ENCODE measurements at regions not wholly inside any gene's neighbourhood (a gene's known extent, or its start where the extent isn't known, plus 50 kb on each side); places are given as distances from the start of the nearest gene placed in this dataset.

GRCh38 chr5:168041583-168041982 is 249.9 kb upstream of the WWC1 start:
- no peak overlapping the region for H3K4me3 ChIP-seq (ENCODE audit: low read depth, low read length)
- no peaks in the 10 kb centered on the region for H3K27me3 Mint-ChIP-seq
- no peak overlapping the region for H3K4me3 Mint-ChIP-seq
- no peaks in the 10 kb centered on the region for H3K36me3 ChIP-seq (ENCODE audit: control insufficient read depth, insufficient read depth, low read length)
- no peaks in the 10 kb centered on the region for H3K4me1 Mint-ChIP-seq
- H3K9me3 ChIP-seq (ENCODE audit: control insufficient read depth in 2 of 2, low read length in 2 of 2), result no peaks in the 10 kb centered on the region
- no peaks in the 10 kb centered on the region for H3K27me3 ChIP-seq (ENCODE audit: control insufficient read depth, insufficient read depth, low read length)
- no peak for DNase-seq
- peaks cover 0 to 6% (median 0%) of the 10 kb centered on the region in 7 donors for H3K9me3 Mint-ChIP-seq
- no peaks in the 10 kb centered on the region for H3K36me3 Mint-ChIP-seq
- H3K4me1 ChIP-seq (ENCODE audit: control insufficient read depth, insufficient read depth, low read length, poor library complexity, severe bottlenecking), result no peaks in the 10 kb centered on the region
- H3K27ac Mint-ChIP-seq, result peak overlapping the region in 1 of 3 donors; percentile 1
- ATAC-seq (ENCODE audit: low read depth in 2 of 2), result no peak
- no peak overlapping the region for H3K27ac ChIP-seq (ENCODE audit: insufficient read depth, low read length, poor library complexity, severe bottlenecking)

GRCh38 chr5:168042284-168043068 is 249.0 kb upstream of the WWC1 start:
- no peak for ATAC-seq (ENCODE audit: low read depth in 2 of 2)
- H3K4me1 Mint-ChIP-seq, result no peaks in the 10 kb centered on the region
- Histone ChIP-seq H3K4me3 (ENCODE audit: low read depth, low read length) (no peak overlapping the region), H3K36me3 (ENCODE audit: control insufficient read depth, insufficient read depth, low read length) (no peaks in the 10 kb centered on the region), H3K27ac (ENCODE audit: insufficient read depth, low read length, poor library complexity, severe bottlenecking) (no peak overlapping the region), H3K27me3 (ENCODE audit: control insufficient read depth, insufficient read depth, low read length) (no peaks in the 10 kb centered on the region), H3K4me1 (ENCODE audit: control insufficient read depth, insufficient read depth, low read length, poor library complexity, severe bottlenecking) (no peaks in the 10 kb centered on the region), H3K9me3 (ENCODE audit: control insufficient read depth in 2 of 2, low read length in 2 of 2) (no peaks in the 10 kb centered on the region)
- H3K4me3 Mint-ChIP-seq, result no peak overlapping the region
- no peak overlapping the region for H3K27ac Mint-ChIP-seq
- no peaks in the 10 kb centered on the region for H3K36me3 Mint-ChIP-seq
- no peaks in the 10 kb centered on the region for H3K27me3 Mint-ChIP-seq
- DNase-seq, result no peak
- peaks cover 0 to 6% (median 0%) of the 10 kb centered on the region in 7 donors for H3K9me3 Mint-ChIP-seq

- H3K27ac Mint-ChIP-seq, result no peak overlapping the region
- Histone ChIP-seq H3K27me3 (ENCODE audit: control insufficient read depth, insufficient read depth, low read length) (no peaks in the 10 kb centered on the region), H3K27ac (ENCODE audit: insufficient read depth, low read length, poor library complexity, severe bottlenecking) (no peak overlapping the region), H3K4me3 (ENCODE audit: low read depth, low read length) (no peak overlapping the region), H3K9me3 (ENCODE audit: control insufficient read depth in 2 of 2, low read length in 2 of 2) (no peaks in the 10 kb centered on the region), H3K4me1 (ENCODE audit: control insufficient read depth, insufficient read depth, low read length, poor library complexity, severe bottlenecking) (no peaks in the 10 kb centered on the region), H3K36me3 (ENCODE audit: control insufficient read depth, insufficient read depth, low read length) (no peaks in the 10 kb centered on the region)
- H3K27me3 Mint-ChIP-seq, result no peaks in the 10 kb centered on the region
- DNase-seq (no peak), ATAC-seq (ENCODE audit: low read depth in 2 of 2) (no peak)
- peaks cover 0 to 8% (median 0%) of the 10 kb centered on the region in 7 donors for H3K9me3 Mint-ChIP-seq
- H3K36me3 Mint-ChIP-seq, result no peaks in the 10 kb centered on the region
- H3K4me1 Mint-ChIP-seq, result no peaks in the 10 kb centered on the region
- no peak overlapping the region for H3K4me3 Mint-ChIP-seq
These were observed 245.3 kb upstream of the WWC1 start for GRCh38 chr5:168046163-168046562.

GRCh38 chr5:168047043-168047668 is 244.3 kb upstream of the WWC1 start:
- Histone ChIP-seq H3K27ac (ENCODE audit: insufficient read depth, low read length, poor library complexity, severe bottlenecking) (no peak overlapping the region), H3K36me3 (ENCODE audit: control insufficient read depth, insufficient read depth, low read length) (no peaks in the 10 kb centered on the region), H3K4me1 (ENCODE audit: control insufficient read depth, insufficient read depth, low read length, poor library complexity, severe bottlenecking) (no peaks in the 10 kb centered on the region), H3K9me3 (ENCODE audit: control insufficient read depth in 2 of 2, low read length in 2 of 2) (no peaks in the 10 kb centered on the region), H3K27me3 (ENCODE audit: control insufficient read depth, insufficient read depth, low read length) (no peaks in the 10 kb centered on the region), H3K4me3 (ENCODE audit: low read depth, low read length) (no peak overlapping the region)
- DNase-seq, result peak in 1 of 3 donors; percentile 6
- Mint-ChIP-seq H3K4me1 (no peaks in the 10 kb centered on the region), H3K36me3 (no peaks in the 10 kb centered on the region), H3K4me3 (no peak overlapping the region), H3K27ac (no peak overlapping the region), H3K9me3 (peaks cover 0 to 8% (median 0%) of the 10 kb centered on the region in 7 donors), H3K27me3 (no peaks in the 10 kb centered on the region)
- ATAC-seq (ENCODE audit: low read depth in 2 of 2), result no peak

GRCh38 chr5:168047669-168048111 is 243.8 kb upstream of the WWC1 start:
- Histone ChIP-seq H3K4me1 (ENCODE audit: control insufficient read depth, insufficient read depth, low read length, poor library complexity, severe bottlenecking) (no peaks in the 10 kb centered on the region), H3K9me3 (ENCODE audit: control insufficient read depth in 2 of 2, low read length in 2 of 2) (no peaks in the 10 kb centered on the region), H3K4me3 (ENCODE audit: low read depth, low read length) (no peak overlapping the region), H3K27ac (ENCODE audit: insufficient read depth, low read length, poor library complexity, severe bottlenecking) (no peak overlapping the region), H3K36me3 (ENCODE audit: control insufficient read depth, insufficient read depth, low read length) (no peaks in the 10 kb centered on the region), H3K27me3 (ENCODE audit: control insufficient read depth, insufficient read depth, low read length) (no peaks in the 10 kb centered on the region)
- no peak overlapping the region for H3K27ac Mint-ChIP-seq
- H3K4me1 Mint-ChIP-seq, result no peaks in the 10 kb centered on the region
- no peaks in the 10 kb centered on the region for H3K36me3 Mint-ChIP-seq
- peaks cover 0 to 8% (median 0%) of the 10 kb centered on the region in 7 donors for H3K9me3 Mint-ChIP-seq
- no peak for DNase-seq
- H3K27me3 Mint-ChIP-seq, result no peaks in the 10 kb centered on the region
- H3K4me3 Mint-ChIP-seq, result no peak overlapping the region
- ATAC-seq (ENCODE audit: low read depth in 2 of 2), result no peak

- no peak overlapping the region for H3K4me3 ChIP-seq (ENCODE audit: low read depth, low read length)
- H3K36me3 ChIP-seq (ENCODE audit: control insufficient read depth, insufficient read depth, low read length), result no peaks in the 10 kb centered on the region
- no peak overlapping the region for H3K27ac ChIP-seq (ENCODE audit: insufficient read depth, low read length, poor library complexity, severe bottlenecking)
- DNase-seq, result no peak
- no peaks in the 10 kb centered on the region for H3K36me3 Mint-ChIP-seq
- H3K27ac Mint-ChIP-seq, result no peak overlapping the region
- H3K27me3 Mint-ChIP-seq, result no peaks in the 10 kb centered on the region
- H3K9me3 Mint-ChIP-seq, result peaks cover 0 to 5% (median 0%) of the 10 kb centered on the region in 7 donors
- H3K4me3 Mint-ChIP-seq, result no peak overlapping the region
- no peaks in the 10 kb centered on the region for H3K9me3 ChIP-seq (ENCODE audit: control insufficient read depth in 2 of 2, low read length in 2 of 2)
- H3K4me1 Mint-ChIP-seq, result no peaks in the 10 kb centered on the region
- no peak for ATAC-seq (ENCODE audit: low read depth in 2 of 2)
- H3K4me1 ChIP-seq (ENCODE audit: control insufficient read depth, insufficient read depth, low read length, poor library complexity, severe bottlenecking), result no peaks in the 10 kb centered on the region
- H3K27me3 ChIP-seq (ENCODE audit: control insufficient read depth, insufficient read depth, low read length), result no peaks in the 10 kb centered on the region
These were observed 243.0 kb upstream of the WWC1 start for GRCh38 chr5:168048486-168048885.

GRCh38 chr5:168052686-168053085 is 238.8 kb upstream of the WWC1 start:
- Mint-ChIP-seq H3K4me3 (no peak overlapping the region), H3K4me1 (no peaks in the 10 kb centered on the region), H3K27ac (no peak overlapping the region)

GRCh38 chr5:168054091-168054490 is 237.4 kb upstream of the WWC1 start:
- Histone ChIP-seq H3K4me1 (ENCODE audit: control insufficient read depth, insufficient read depth, low read length, poor library complexity, severe bottlenecking) (no peaks in the 10 kb centered on the region), H3K4me3 (ENCODE audit: low read depth, low read length) (no peak overlapping the region), H3K9me3 (ENCODE audit: control insufficient read depth in 2 of 2, low read length in 2 of 2) (no peaks in the 10 kb centered on the region), H3K27ac (ENCODE audit: insufficient read depth, low read length, poor library complexity, severe bottlenecking) (no peak overlapping the region), H3K36me3 (ENCODE audit: control insufficient read depth, insufficient read depth, low read length) (no peaks in the 10 kb centered on the region), H3K27me3 (ENCODE audit: control insufficient read depth, insufficient read depth, low read length) (no peaks in the 10 kb centered on the region)
- no peak for DNase-seq
- no peak overlapping the region for H3K27ac Mint-ChIP-seq
- peaks cover 0 to 9% (median 3%) of the 10 kb centered on the region in 7 donors for H3K9me3 Mint-ChIP-seq
- no peaks in the 10 kb centered on the region for H3K27me3 Mint-ChIP-seq
- H3K36me3 Mint-ChIP-seq, result no peaks in the 10 kb centered on the region
- ATAC-seq (ENCODE audit: low read depth in 2 of 2), result no peak
- H3K4me1 Mint-ChIP-seq, result no peaks in the 10 kb centered on the region
- H3K4me3 Mint-ChIP-seq, result no peak overlapping the region

More at GRCh38 chr5:168052686-168053085, 238.8 kb upstream of the WWC1 start:
- Histone ChIP-seq H3K4me1 (ENCODE audit: control insufficient read depth, insufficient read depth, low read length, poor library complexity, severe bottlenecking) (no peaks in the 10 kb centered on the region), H3K4me3 (ENCODE audit: low read depth, low read length) (no peak overlapping the region), H3K36me3 (ENCODE audit: control insufficient read depth, insufficient read depth, low read length) (no peaks in the 10 kb centered on the region), H3K9me3 (ENCODE audit: control insufficient read depth in 2 of 2, low read length in 2 of 2) (no peaks in the 10 kb centered on the region), H3K27me3 (ENCODE audit: control insufficient read depth, insufficient read depth, low read length) (no peaks in the 10 kb centered on the region), H3K27ac (ENCODE audit: insufficient read depth, low read length, poor library complexity, severe bottlenecking) (no peak overlapping the region)
- no peaks in the 10 kb centered on the region for H3K27me3 Mint-ChIP-seq
- H3K9me3 Mint-ChIP-seq, result peaks cover 0 to 4% (median 3%) of the 10 kb centered on the region in 7 donors
- no peak for DNase-seq
- no peak for ATAC-seq (ENCODE audit: low read depth in 2 of 2)
- H3K36me3 Mint-ChIP-seq, result no peaks in the 10 kb centered on the region
